Osteocyte (in vitro differentiated cells): ENCODE measurements at regions not wholly inside any gene's neighbourhood (a gene's known extent, or its start where the extent isn't known, plus 50 kb on each side); places are given as distances from the start of the nearest gene placed in this dataset.

Source experiments
- DNase-seq: peaks from one replicate; pipeline ENCODE4 v3.0.0; 2021; ENCODE audit warnings: mixed read lengths; ENCODE audit not compliant: unreplicated experiment; ENCODE audit errors: extremely low spot score
- H3K27ac Mint-ChIP-seq: one replicate; pipeline ENCODE4 v1.8.0; 2021; ENCODE audit warnings: mild to moderate bottlenecking, mixed read lengths; ENCODE audit not compliant: unreplicated experiment
- H3K27me3 Mint-ChIP-seq: one replicate; pipeline ENCODE4 v1.8.0; 2021; ENCODE audit warnings: mixed read lengths; ENCODE audit not compliant: unreplicated experiment
- H3K36me3 Mint-ChIP-seq: one replicate; pipeline ENCODE4 v1.8.0; 2021; ENCODE audit warnings: mixed read lengths; ENCODE audit not compliant: unreplicated experiment
- H3K4me1 Mint-ChIP-seq: one replicate; pipeline ENCODE4 v1.8.0; 2021; ENCODE audit warnings: mixed read lengths; ENCODE audit not compliant: unreplicated experiment
- H3K4me3 Mint-ChIP-seq: one replicate; pipeline ENCODE4 v1.8.0; 2021; ENCODE audit warnings: mild to moderate bottlenecking, moderate library complexity, mixed read lengths; ENCODE audit not compliant: unreplicated experiment
- H3K9me3 Mint-ChIP-seq: one replicate; pipeline ENCODE4 v1.8.0; 2021; ENCODE audit warnings: mixed read lengths; ENCODE audit not compliant: unreplicated experiment
- CTCF ChIP-seq: fragments of 200-600 bp; sonication (generic); IDR thresholded peaks from 2 replicates; pipeline ENCODE4 v1.5.0; 2021; ENCODE audit warnings: antibody characterized with exemption, mild to moderate bottlenecking, moderate library complexity

GRCh38 chr9:18052060-18052459 is 421.9 kb upstream of the ADAMTSL1 start:
- Mint-ChIP-seq H3K4me3 (no peak overlapping the region), H3K9me3 (no peaks in the 10 kb centered on the region), H3K27ac (no peak overlapping the region), H3K36me3 (no peaks in the 10 kb centered on the region), H3K4me1 (no peaks in the 10 kb centered on the region), H3K27me3 (no peaks in the 10 kb centered on the region)
- TF ChIP-seq CTCF, result no peak
- DNase-seq, result no peak

DNA sequence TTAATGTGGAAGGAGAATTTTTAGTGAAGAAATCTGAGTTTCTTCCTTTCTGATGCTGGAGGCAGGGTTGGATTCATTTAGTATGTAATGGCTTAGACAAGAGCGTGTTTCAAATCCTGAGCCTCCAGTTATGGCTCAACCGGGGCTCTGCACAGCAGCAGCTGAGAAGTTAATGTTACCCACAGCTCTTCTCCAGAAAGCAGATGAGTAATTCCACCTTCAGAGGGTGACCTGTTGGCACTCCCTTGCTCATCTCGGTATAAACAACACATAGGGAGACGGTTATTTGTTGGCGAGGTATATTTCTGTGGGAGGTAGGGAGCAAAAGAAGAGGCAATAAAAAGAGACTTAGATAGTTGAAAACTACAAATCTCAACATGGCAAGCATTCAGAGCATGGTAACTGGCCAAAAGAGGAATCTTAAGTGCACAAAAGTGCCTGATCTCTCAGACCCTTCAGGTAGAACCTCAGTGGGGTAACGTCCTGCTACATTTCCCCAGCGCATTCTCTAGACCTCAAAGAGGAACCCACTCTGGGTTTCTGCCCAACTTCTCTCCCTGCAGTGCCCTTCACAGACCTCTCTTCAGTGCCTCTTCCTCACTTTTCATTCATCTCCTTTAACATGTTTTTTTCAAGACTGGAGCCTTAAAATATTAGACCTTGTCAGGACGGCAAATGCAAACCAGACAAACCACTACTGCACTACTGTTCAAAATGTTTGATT is 417.5 kb upstream of the ADAMTSL1 start:
- Mint-ChIP-seq H3K4me1 (no peaks in the 10 kb centered on the region), H3K27me3 (no peaks in the 10 kb centered on the region)

GRCh38 chr9:18056993-18057369 is 417.0 kb upstream of the ADAMTSL1 start:
- H3K9me3 Mint-ChIP-seq, result no peaks in the 10 kb centered on the region
- no peaks in the 10 kb centered on the region for H3K4me1 Mint-ChIP-seq
- no peaks in the 10 kb centered on the region for H3K36me3 Mint-ChIP-seq
- no peak for TF ChIP-seq CTCF
- no peak for DNase-seq
- H3K27ac Mint-ChIP-seq, result no peak overlapping the region
- H3K27me3 Mint-ChIP-seq, result no peaks in the 10 kb centered on the region
- H3K4me3 Mint-ChIP-seq, result no peak overlapping the region

More for the DNA sequence above, 417.5 kb upstream of the ADAMTSL1 start:
- Mint-ChIP-seq H3K4me3 (no peak overlapping the region), H3K27ac (no peak overlapping the region), H3K9me3 (no peaks in the 10 kb centered on the region), H3K36me3 (no peaks in the 10 kb centered on the region)
- no peak for TF ChIP-seq CTCF
- no peak for DNase-seq

DNA sequence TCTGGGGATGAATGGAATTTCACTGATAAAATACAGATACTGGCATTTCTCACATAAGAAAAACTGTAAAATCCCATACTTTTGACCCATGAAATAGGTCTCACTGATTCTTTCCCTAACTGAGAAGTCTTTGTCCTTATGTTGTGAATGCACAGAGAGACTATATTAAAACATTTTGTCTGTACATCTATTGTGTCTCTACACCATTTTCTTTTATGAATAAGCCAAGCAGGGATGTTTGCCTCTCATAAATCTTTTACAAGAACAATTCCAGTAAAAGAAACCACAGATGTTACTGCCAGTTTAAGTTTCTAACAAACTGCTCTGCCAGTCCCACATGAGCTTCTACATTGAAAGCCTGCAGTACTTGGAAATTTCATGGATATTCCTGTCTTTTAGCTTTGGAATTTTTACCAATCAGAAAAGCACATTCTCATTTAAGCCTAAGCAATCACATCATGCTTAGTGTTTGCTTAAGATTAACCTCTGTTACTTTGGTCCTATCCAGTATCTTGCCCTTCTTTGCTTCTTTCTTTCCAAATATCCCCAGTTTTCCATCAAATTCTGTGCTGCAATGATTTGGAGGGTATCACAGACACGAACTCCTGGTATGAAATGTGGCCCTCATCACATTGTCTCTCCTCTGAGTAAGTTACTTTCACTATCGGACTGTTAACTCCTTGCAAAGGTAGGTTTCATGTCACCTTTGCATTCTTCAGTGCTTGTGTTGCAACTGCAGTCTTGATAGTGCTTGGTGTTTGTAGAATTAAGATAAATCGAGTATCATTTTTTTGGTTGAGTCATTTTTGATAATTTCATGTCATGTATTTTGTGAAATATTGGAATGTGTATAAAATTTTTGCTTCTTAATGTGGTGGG is 415.1 kb upstream of the ADAMTSL1 start:
- no peaks in the 10 kb centered on the region for H3K9me3 Mint-ChIP-seq
- no peak for DNase-seq
- H3K27me3 Mint-ChIP-seq, result no peaks in the 10 kb centered on the region
- H3K4me1 Mint-ChIP-seq, result no peaks in the 10 kb centered on the region
- H3K36me3 Mint-ChIP-seq, result no peaks in the 10 kb centered on the region
- no peak for TF ChIP-seq CTCF
- no peak overlapping the region for H3K4me3 Mint-ChIP-seq
- H3K27ac Mint-ChIP-seq, result no peak overlapping the region

DNA sequence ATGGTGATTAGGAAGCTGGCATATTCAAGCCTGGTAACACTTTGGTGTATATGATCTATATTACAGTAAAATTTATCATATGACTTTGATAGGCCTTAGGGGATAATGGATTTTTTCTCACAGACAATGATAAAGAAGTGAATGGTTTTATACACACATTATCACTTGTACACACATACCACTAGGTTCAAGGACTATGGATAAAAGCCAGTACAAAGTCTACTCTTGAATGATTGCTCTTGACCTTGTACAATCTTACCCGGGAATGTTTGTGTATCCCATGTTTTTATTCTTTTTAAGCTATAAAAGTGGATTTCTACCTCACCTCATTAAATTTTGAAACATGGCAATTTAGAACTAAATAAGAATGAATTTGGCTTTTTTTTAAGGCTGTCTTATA is 414.5 kb upstream of the ADAMTSL1 start:
- Mint-ChIP-seq H3K27ac (no peak overlapping the region), H3K36me3 (no peaks in the 10 kb centered on the region), H3K9me3 (no peaks in the 10 kb centered on the region), H3K4me1 (no peaks in the 10 kb centered on the region), H3K4me3 (no peak overlapping the region), H3K27me3 (no peaks in the 10 kb centered on the region)
- TF ChIP-seq CTCF, result no peak
- DNase-seq, result no peak
